RWPE1 (cell line): ENCODE measurements at regions not wholly inside any gene's neighbourhood (a gene's known extent, or its start where the extent isn't known, plus 50 kb on each side); places are given as distances from the start of the nearest gene placed in this dataset.

ENCODE experiments used
- CTCF ChIA-PET: fragments of 350-600 bp; sonication (Branson Sonifier 250); formaldehyde crosslinking; extraction: SDS; loops from one replicate; lab custom pipeline; 2021; lab: Yijun Ruan, JAX
- POLR2A ChIA-PET: fragments of 400-600 bp; formaldehyde crosslinking; extraction: SDS; loops from one replicate; lab custom pipeline; 2020; ENCODE audit warnings: antibody characterized with exemption; ENCODE audit not compliant: low non-redundant PET; lab: Yijun Ruan, JAX
- DNase-seq: peaks from one replicate; pipeline ENCODE4 v3.0.0; 2012; ENCODE audit warnings: low spot score
- H3K27ac ChIP-seq: fragments of 450-650 bp; 2 replicates; pipeline ENCODE4 v1.5.1; 2017
- CTCF ChIP-seq: fragments of 450-650 bp; conservative IDR thresholded peaks from 2 replicates; pipeline ENCODE4 v1.5.1; 2017; ENCODE audit warnings: low read depth, mild to moderate bottlenecking

DNA sequence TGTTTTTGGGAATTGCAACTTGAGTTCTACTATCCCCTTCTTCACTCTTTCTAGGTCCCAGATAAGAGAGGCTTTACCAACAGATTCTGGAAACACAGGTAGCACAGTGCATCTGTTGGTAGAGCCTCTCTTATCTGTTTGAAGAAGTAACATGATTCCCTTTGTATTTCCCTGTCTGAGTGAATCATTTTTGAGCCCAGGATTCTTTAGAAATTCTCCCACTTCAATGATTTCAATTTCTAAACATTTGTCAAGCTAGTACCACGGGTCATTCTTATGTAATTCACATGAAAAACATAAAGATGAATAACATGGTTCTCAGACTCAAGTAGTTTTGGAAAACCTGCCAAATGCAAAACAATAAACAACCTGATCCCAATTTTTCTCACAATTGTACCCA, 72.0 kb upstream of the DUSP10 start:
- no peak for TF ChIP-seq CTCF
- ChIA-PET CTCF (interaction anchor here (0.5 kb wide), 1 partner anchor 457 kb away, joined by 3 read pairs; no protein-coding TSS in a partner anchor), POLR2A (no interaction called here)
- no peak overlapping the region for H3K27ac ChIP-seq
- no peak for DNase-seq

DNA sequence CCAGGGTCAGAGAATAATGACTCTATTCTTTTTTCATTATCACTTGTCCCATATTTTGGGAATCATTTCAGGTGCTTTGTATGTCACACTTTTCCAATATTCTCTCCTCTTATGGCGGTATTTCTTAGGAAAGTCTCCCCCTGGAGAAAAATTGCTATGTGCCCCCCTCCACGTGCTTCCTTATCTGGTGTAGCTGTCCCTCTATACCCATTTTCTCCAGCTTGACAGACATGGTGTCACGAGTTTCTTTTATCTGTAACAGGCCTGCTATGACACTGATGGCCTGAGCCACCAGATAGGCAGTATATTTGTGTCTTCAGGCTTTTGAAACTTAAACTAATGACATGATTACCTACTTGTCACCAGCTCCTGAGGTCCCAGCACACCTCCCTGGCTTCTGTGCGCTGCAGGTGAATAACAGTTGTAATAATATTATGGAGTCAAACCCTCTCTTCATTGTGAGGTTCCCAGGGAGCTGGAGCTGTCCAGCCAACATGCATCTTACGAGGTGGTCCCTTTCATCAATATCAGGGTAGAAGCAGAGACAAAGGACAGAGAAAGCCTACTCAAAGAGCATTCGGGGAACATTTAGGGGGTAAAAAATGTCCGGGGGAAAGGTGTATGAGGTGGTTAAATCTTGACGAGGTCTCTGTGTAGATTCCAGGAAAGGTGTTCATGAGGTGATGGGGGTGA, 71.2 kb upstream of the DUSP10 start:
- CTCF ChIA-PET: no interaction called here
- POLR2A ChIA-PET: no interaction called here
- TF ChIP-seq CTCF: no peak
- DNase-seq: no peak
- H3K27ac ChIP-seq: no peak overlapping the region

- ChIA-PET CTCF (interaction anchor here (0.7 kb wide), 1 partner anchor 405 kb away, joined by 3 read pairs; no protein-coding TSS in a partner anchor), POLR2A (no interaction called here)
- DNase-seq: no peak
- no peak overlapping the region for H3K27ac ChIP-seq
- no peak for TF ChIP-seq CTCF
Measured at GRCh38 chr1:221812088-221812752, 70.3 kb upstream of the DUSP10 start.

DNA sequence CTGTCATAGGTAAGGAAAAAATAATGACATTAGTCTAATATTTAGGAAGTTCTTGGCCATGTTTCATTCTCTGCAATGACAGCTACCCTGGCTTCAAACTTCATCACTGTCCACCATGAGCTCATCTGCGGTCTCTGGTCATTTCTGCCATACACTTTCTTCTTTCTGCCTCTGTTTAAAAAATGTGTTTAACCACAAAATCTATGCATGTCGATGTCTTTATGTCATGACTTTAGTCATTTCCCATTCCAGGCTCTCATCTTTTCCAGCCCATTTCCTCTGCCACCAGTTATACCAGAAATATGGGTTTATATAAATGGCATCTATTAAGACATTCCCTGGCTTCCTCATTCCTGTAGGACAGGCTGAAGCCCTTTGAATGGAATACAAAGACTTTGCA, 68.5 kb upstream of the DUSP10 start:
- CTCF ChIA-PET: interaction anchor here (0.6 kb wide), 1 partner anchor 55 kb away, joined by 3 read pairs; no protein-coding TSS in a partner anchor
- no peak for TF ChIP-seq CTCF
- no peak overlapping the region for H3K27ac ChIP-seq
- DNase-seq: peak; percentile 63
- POLR2A ChIA-PET: no interaction called here

DNA sequence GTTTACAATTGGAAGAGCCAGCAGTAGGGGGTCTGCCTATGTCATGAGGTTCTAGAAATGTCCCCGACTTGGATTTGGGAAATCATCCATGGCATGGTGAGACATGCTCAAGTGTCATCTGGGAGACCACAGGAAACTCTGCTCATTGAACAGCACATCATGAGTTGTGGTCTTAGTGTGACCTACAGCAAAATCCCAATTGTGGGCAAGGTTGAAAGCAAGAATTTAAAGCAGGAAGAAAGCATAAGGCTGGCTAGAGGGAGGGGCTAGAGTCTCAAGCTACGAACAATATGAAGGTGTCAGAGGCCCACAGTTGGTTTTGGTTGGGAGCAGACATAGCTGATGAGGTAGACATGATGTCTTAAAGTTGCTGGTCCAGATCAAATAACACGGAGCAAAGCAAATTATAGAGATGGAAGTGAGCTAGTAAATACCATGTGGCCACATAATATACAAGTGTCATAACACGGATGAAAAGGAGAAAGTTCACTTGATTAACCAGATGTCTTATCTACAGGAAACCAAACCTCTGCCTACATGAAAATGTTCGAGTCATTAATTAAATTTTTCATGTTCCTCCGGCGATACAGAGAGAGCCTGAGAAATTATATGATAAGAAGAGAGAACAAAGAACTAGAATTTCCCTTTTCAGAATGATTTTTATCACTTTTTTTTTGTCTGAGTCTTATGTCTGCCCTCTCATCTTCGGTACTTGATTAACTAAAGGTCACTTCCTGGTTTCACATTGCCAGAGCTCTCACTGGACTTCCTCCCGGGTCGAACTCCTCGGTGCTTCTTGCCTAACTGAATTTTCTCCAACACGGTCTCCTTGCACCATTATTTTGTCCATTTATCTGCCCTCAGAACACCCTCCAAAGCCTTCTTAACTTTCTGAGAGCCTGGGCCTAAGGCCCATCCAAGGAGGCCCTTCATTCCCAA, 67.5 kb upstream of the DUSP10 start:
- no peak for TF ChIP-seq CTCF
- CTCF ChIA-PET: interaction anchor here (0.6 kb wide), 1 partner anchor 56 kb away, joined by 3 read pairs; no protein-coding TSS in a partner anchor
- no peak overlapping the region for H3K27ac ChIP-seq
- POLR2A ChIA-PET: no interaction called here
- no peak for DNase-seq

DNA sequence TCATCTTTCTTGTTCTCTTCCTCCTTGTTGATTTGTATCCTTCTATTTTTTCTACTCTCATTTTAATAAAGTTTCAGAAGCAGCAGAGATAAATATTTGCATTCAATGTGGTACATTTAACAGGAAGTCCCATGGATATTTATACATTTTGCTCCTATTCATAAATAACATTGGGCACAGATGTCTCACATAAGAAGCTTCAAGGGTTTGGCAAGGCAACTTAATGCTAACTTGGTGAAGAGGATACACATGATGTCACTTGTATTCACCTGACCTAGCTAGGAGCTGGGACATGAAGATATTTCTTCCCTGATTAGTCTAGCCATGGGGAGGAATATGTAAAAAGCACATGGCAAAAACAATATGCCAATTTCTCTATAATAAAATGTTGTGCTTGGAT, 65.1 kb upstream of the DUSP10 start:
- POLR2A ChIA-PET: no interaction called here
- TF ChIP-seq CTCF: no peak
- CTCF ChIA-PET: interaction anchor here (0.6 kb wide), 1 partner anchor 108 kb away, joined by 3 read pairs; no protein-coding TSS in a partner anchor
- no peak for DNase-seq
- no peak overlapping the region for H3K27ac ChIP-seq
